MM.1S (cell line): ENCODE measurements at regions not wholly inside any gene's neighbourhood (a gene's known extent, or its start where the extent isn't known, plus 50 kb on each side); places are given as distances from the start of the nearest gene placed in this dataset.

Experiments used
- DNase-seq: peaks from one replicate; pipeline ENCODE4 v3.0.0-alpha.2; 2015
- H2AFZ ChIP-seq: fragments of 300-600 bp; sonication (generic); 2 replicates; pipeline ENCODE4 v1.6.0; 2016; ENCODE audit warnings: antibody characterized with exemption, low read length
- H3F3A ChIP-seq: fragments of 300-600 bp; sonication (generic); 2 replicates; pipeline ENCODE4 v1.6.1; 2016; ENCODE audit warnings: mild to moderate bottlenecking, antibody characterized with exemption, low read length, moderate library complexity, mixed read lengths; ENCODE audit not compliant: insufficient read depth
- H3K27ac ChIP-seq: fragments of 300-600 bp; sonication (generic); 2 replicates; pipeline ENCODE4 v1.5.1; 2016; ENCODE audit warnings: mild to moderate bottlenecking, low read length
- H3K27me3 ChIP-seq: fragments of 300-600 bp; sonication (generic); replicated peaks from 2 replicates; pipeline ENCODE4 v1.6.0; 2016; ENCODE audit warnings: low read length; ENCODE audit not compliant: insufficient read depth
- H3K36me3 ChIP-seq: fragments of 300-600 bp; sonication (generic); replicated peaks from 2 replicates; pipeline ENCODE4 v1.6.1; 2016; ENCODE audit warnings: mild to moderate bottlenecking, low read length, mixed read lengths; ENCODE audit not compliant: insufficient read depth
- H3K4me1 ChIP-seq: fragments of 300-600 bp; sonication (generic); 2 replicates; pipeline ENCODE4 v1.6.1; 2016; ENCODE audit warnings: low read length, mixed read lengths
- H3K4me2 ChIP-seq: fragments of 300-600 bp; sonication (generic); 2 replicates; pipeline ENCODE4 v1.6.0; 2016; ENCODE audit warnings: low read depth, low read length
- H3K4me3 ChIP-seq: fragments of 300-600 bp; sonication (generic); 2 replicates; pipeline ENCODE4 v1.5.1; 2016; ENCODE audit warnings: low read length, mixed read lengths
- H3K79me2 ChIP-seq: fragments of 300-600 bp; sonication (generic); 2 replicates; pipeline ENCODE4 v1.6.1; 2016; ENCODE audit warnings: mixed run types, low read length, mixed read lengths
- H3K9ac ChIP-seq: fragments of 300-600 bp; sonication (generic); 2 replicates; pipeline ENCODE4 v1.6.1; 2016; ENCODE audit warnings: low read length, mixed read lengths
- H3K9me2 ChIP-seq: fragments of 300-600 bp; sonication (generic); replicated peaks from 2 replicates; pipeline ENCODE4 v1.6.1; 2016; ENCODE audit warnings: mild to moderate bottlenecking, low read length, mixed read lengths; ENCODE audit not compliant: insufficient read depth
- H3K9me3 ChIP-seq: fragments of 300-600 bp; sonication (generic); replicated peaks from 2 replicates; pipeline ENCODE4 v1.6.1; 2016; ENCODE audit warnings: mild to moderate bottlenecking, low read length, mixed read lengths; ENCODE audit not compliant: insufficient read depth
- H4K20me1 ChIP-seq: fragments of 300-600 bp; sonication (generic); 2 replicates; pipeline ENCODE4 v1.6.1; 2016; ENCODE audit warnings: mild to moderate bottlenecking, low read length, moderate library complexity, mixed read lengths; ENCODE audit not compliant: insufficient read depth
- EZH2 ChIP-seq: fragments of 300-600 bp; sonication (generic); optimal IDR thresholded peaks from 2 replicates; pipeline ENCODE3; 2017; ENCODE audit warnings: low read depth, mild to moderate bottlenecking, antibody characterized with exemption, low read length, mixed read lengths
- EZH2phosphoT487 ChIP-seq: fragments of 300-600 bp; sonication (generic); IDR thresholded peaks from 2 replicates; pipeline ENCODE4 v1.6.1; 2018; ENCODE audit warnings: antibody characterized with exemption, low read length
- TF ChIP-seq, protein P1 (sequence below): fragments of 300-600 bp; sonication (generic); IDR thresholded peaks from 2 replicates; pipeline ENCODE4 v1.5.1; 2016; ENCODE audit warnings: antibody characterized with exemption, low read length, mixed read lengths

DNA sequence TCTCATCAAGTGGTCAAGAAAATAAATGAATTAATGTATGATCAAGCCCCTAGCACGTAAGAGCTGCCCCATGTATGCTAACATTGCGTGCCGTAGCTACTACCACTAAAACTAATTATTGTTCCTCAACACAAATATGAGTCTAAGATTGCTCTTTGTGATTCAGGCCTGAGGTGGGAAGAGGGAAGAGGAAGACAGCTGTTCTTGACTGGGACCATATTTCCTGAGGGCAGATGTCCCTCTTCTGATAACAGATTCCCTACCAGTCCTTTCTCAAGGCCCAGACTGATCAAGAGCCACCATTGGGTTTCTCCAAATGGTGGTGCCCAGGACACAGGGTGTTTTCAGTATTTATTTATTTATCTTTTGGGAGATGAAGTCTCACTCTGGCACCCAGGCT, 87.2 kb upstream of the CADM1 start:
- Histone ChIP-seq H3K27me3 (no peaks in the 10 kb centered on the region), H3K9ac (no peak overlapping the region), H3K79me2 (no peaks in the 10 kb centered on the region), H2AFZ (no peak overlapping the region), H3K9me3 (no peaks in the 10 kb centered on the region), H3K36me3 (no peaks in the 10 kb centered on the region), H3K4me3 (no peak overlapping the region), H3K4me1 (no peaks in the 10 kb centered on the region), H4K20me1 (no peaks in the 10 kb centered on the region), H3K9me2 (no peaks in the 10 kb centered on the region), H3K4me2 (no peak overlapping the region), H3F3A (no peaks in the 10 kb centered on the region), H3K27ac (no peak overlapping the region)
- TF ChIP-seq EZH2 (no peak), EZH2phosphoT487 (no peak)
- TF ChIP-seq, protein P1, sequence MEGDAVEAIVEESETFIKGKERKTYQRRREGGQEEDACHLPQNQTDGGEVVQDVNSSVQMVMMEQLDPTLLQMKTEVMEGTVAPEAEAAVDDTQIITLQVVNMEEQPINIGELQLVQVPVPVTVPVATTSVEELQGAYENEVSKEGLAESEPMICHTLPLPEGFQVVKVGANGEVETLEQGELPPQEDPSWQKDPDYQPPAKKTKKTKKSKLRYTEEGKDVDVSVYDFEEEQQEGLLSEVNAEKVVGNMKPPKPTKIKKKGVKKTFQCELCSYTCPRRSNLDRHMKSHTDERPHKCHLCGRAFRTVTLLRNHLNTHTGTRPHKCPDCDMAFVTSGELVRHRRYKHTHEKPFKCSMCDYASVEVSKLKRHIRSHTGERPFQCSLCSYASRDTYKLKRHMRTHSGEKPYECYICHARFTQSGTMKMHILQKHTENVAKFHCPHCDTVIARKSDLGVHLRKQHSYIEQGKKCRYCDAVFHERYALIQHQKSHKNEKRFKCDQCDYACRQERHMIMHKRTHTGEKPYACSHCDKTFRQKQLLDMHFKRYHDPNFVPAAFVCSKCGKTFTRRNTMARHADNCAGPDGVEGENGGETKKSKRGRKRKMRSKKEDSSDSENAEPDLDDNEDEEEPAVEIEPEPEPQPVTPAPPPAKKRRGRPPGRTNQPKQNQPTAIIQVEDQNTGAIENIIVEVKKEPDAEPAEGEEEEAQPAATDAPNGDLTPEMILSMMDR: no peak
- DNase-seq: no peak

DNA sequence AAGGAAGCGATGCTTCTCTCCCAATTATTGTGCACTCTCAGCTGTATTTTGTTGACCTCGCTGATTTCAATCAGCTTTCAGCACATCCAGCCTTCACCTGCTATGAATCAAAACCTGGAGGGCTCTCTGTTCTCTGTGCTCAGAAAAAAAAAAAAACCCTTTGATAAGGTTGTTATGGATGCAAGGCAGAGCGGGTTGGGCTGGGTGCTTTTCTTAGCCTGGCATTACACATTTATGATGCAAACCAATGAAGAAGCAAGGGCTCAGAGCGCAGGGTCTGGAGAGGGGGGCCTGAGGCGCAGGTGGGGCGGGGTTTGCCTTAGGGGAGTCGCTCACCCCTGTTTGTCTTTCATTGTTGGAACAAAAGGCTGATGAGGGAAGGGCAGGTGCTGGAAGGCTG, 86.0 kb upstream of the CADM1 start:
- Histone ChIP-seq H3K4me1 (no peaks in the 10 kb centered on the region), H3K27me3 (no peaks in the 10 kb centered on the region), H3F3A (no peaks in the 10 kb centered on the region), H3K4me3 (no peak overlapping the region), H3K36me3 (no peaks in the 10 kb centered on the region), H3K79me2 (no peaks in the 10 kb centered on the region), H3K9me2 (no peaks in the 10 kb centered on the region), H3K4me2 (no peak overlapping the region), H3K9ac (no peak overlapping the region), H4K20me1 (no peaks in the 10 kb centered on the region), H2AFZ (no peak overlapping the region), H3K27ac (no peak overlapping the region), H3K9me3 (no peaks in the 10 kb centered on the region)
- DNase-seq: no peak
- TF ChIP-seq EZH2phosphoT487: no peak
- TF ChIP-seq, protein P1: no peak
- TF ChIP-seq EZH2: no peak

- Histone ChIP-seq H3K9ac (no peak overlapping the region), H3K27me3 (no peaks in the 10 kb centered on the region), H3K4me1 (no peaks in the 10 kb centered on the region), H3K36me3 (no peaks in the 10 kb centered on the region), H3K4me2 (no peak overlapping the region), H3K9me2 (no peaks in the 10 kb centered on the region), H3F3A (no peaks in the 10 kb centered on the region), H3K79me2 (no peaks in the 10 kb centered on the region), H3K4me3 (no peak overlapping the region), H4K20me1 (no peaks in the 10 kb centered on the region), H2AFZ (no peak overlapping the region), H3K9me3 (no peaks in the 10 kb centered on the region), H3K27ac (no peak overlapping the region)
- DNase-seq: no peak
- TF ChIP-seq, protein P1: no peak
Observed at GRCh38 chr11:115587718-115588342, 83.6 kb upstream of the CADM1 start.
